ENCODE measurements at regions not wholly inside any gene's neighbourhood (a gene's known extent, or its start where the extent isn't known, plus 50 kb on each side); places are given as distances from the start of the nearest gene placed in this dataset.
"Not testable (repeated sequence)": the region's sequence is repeated elsewhere in the genome, so short reads cannot be mapped to it uniquely, and the experiment has no call there.

DNA sequence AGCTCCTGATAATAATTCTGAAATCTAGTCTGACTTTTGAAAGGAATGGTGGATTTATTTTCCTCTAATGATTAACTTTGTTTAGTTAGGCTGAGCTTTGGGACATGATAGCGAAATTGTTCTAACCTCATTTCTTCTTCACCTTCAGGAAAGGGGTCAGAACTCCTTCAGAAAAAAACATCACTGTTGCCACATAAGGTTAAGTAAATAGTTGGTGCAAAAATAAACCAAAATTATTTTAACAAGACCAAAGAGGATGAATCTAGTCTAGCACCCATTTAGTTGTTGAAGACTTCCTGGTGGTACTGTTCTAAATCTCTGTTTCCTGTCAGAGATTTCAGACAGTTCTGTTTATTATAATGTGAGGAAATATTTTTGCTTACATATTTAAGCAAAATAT lies 379.8 kb downstream of the UTRN start:
- DNase-seq (ENCODE audit: insufficient read length, low spot score), result no peak
- FAIRE-seq, result no peak

DNA sequence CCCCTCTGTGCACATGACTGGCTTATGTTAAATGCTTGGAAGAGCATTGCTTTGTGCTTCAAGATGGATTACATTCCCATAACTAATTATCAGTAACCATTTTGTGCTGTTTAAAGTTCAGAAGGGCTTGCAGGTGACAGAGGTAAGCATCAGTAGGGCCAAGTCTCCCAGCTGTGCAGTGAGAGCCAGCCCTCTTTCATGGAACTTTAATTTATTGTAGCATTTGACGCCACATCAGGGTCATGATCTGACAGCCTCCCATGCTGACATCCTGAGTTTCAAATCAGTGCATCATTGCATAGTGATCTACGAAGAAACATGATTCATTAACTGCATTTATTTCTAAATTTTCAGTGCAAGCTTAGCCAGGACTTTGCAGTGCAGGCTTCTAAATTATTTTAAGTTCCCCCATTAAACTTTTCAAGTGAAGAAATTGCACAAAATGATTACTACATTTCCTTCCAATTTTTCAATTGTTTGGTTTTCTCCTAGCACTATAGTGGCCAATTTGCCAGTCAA lies 380.9 kb downstream of the UTRN start:
- FAIRE-seq (no peak), DNase-seq (ENCODE audit: insufficient read length, low spot score) (no peak)

DNA sequence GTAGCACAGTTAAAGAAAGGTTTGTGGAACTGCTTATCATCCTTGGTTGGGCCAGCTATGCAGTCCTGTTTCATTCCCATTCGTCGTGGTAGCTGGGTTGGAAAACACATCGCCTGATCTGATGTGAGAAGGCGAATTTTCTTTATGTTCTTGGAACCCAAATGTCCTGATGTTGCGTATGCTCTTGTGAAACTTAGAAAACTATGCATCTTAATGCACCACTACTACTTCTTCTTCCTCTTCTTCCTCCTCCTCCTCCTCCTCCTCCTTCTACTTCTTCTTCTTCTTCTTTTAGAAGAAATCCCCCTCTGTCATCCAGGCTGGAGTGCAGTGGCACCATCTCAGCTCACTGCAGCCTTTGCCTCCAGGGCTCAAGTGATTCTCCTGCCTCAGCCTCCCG lies 381.6 kb downstream of the UTRN start:
- FAIRE-seq (no peak), DNase-seq (ENCODE audit: insufficient read length, low spot score) (no peak)

DNA sequence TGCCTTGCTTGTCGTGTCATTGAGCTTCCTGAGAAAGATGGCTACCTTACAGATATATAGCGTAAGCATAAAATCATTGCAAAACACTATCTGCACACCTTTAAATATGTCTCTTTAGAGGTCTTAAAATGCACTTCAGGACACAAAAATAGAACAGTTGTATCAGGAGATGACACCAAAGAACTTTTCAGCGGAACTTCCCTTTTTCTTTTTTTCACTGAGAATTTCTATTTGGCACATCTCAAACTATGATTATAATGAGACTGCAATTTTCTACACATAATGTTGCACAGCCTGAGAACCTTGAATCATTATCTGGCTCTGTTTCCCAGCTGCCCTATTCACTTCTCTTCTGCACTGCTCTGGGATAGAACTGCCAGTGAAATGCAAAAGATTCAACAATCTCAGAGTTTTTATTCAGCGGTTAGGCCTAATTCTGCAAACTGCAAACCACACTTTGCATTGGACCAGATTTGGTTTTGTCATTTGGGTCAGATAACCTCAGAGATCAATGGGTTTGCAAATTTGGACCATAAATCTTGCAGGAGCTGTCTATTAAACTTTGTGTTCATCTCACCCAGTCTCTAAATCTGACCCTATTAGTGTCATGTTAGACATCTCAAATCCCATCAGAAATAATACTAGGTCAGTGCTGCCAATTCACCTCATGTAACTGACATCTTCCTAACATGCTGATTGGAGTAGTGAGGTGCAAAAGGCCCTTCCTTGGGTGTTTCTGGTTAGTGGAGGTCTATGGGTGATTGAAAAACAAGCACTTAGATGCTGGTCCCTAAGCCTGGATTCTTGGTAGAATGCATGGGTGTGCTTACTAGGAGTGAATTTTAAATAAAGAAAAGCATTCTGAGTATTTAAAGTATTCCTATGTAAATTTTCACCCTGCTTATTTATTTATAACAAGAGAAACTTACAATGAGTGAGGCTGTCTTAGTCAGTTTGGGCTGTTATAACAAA lies 382.7 kb downstream of the UTRN start:
- FAIRE-seq (no peak), DNase-seq (ENCODE audit: insufficient read length, low spot score) (no peak)

DNA sequence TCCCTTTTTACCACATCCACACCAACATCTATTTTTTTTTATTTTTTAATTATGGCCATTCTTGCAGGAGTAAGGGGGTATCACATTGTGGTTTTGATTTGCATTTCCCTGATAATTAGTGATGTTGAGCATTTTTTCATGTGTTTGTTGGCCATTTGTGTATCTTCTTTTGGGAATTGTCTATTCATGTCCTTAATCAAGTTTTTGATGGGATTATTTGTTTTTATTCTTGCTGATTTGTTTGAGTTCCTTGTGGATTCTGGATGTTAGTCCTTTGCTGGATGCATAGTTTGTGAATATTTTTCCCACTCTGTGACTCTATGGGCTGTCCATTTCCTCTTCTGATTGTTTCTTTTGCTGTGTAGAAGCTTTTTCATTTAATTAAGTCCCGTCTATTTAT lies 385.1 kb downstream of the UTRN start:
- FAIRE-seq; DNase-seq (ENCODE audit: insufficient read length, low spot score): not testable (repeated sequence)

DNA sequence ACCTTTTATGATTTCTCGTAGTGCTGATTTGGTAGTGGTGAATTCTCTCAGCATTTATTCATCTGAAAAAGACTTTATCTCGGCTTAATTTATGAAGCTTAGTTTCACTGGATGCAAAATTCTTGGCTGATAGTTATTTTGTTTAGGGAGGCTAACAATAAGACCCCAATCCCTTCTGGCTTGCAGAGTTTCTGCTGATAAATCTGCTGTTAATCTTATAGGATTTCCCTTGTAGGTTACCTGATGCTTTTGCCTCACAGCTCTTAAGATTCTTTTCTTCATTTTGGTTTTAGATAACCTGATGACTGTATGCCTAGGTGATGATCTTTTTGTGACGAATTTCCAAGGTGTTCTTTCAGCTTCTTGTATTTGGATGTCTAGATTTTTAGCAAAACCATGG lies 388.7 kb downstream of the UTRN start:
- FAIRE-seq (no peak), DNase-seq (ENCODE audit: insufficient read length, low spot score) (no peak)

DNA sequence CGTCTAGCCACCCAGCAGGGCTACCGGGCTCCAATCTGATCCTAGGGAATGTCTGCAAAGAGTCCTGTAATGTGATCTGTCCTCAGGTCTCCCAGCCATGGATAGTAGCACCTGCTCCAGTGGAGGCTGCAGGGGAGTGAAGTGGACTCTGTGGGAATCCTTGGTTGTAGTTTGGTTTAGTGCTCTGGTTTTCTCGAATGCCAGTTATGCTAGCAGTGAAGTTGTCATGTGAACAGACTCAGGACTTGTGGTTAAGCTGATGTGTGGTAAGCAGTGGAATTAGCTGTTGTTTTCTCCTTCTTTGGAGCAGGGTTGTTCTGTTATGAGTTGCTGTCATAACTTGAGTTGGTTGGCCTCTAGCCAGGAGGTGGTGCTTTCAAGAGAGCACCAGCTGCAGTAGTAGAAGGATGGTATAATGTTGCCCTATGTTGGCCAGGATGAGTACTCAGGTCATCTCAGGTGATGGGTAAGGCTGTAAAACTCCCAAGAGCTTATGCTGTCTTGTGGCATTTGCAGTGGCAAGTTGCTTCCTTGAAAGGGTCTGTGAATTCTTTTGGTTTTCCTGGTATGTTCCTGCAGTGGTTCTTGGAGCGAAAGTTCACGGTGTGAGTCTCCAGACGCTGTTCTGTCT lies 390.2 kb downstream of the UTRN start:
- FAIRE-seq, result peak; percentile 89
- DNase-seq (ENCODE audit: insufficient read length, low spot score), result no peak

DNA sequence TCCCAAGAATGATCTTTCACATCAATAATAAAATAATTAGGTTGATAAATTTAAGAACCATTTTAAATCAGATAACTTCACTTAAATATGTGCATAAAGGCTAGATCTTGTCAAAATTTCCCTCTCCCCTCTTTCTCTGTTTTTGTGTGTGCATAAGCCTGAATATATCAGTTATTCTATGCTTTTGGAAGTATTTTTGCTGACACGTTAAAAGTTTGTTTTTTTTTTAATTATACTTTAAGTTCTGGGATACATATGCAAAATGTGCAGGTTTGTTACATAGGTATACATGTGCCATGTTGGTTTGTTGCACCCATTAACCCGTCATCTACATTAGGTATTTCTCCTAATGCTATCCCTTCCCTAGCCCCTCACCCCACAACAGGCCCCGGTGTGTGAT lies 391.2 kb downstream of the UTRN start:
- FAIRE-seq; DNase-seq (ENCODE audit: insufficient read length, low spot score): not testable (repeated sequence)

DNA sequence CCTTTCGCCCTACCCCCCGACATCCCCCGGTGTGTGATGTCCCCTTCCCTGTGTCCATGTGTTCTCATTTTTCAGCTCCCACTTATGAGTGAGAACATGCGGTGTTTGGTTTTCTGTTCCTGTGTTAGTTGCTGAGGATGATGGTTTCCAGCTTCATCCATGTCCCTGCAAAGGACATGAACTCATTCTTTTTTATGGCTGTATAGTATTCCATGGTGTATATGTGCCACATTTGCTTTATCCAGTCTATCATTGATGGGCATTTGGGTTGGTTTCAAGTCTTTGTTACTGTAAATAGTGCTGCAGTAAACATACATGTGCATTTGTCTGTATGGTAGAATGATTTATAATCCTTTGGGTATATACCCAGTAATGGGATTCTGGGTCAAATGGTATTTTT lies 392.1 kb downstream of the UTRN start:
- not testable (repeated sequence) for FAIRE-seq; DNase-seq (ENCODE audit: insufficient read length, low spot score)

DNA sequence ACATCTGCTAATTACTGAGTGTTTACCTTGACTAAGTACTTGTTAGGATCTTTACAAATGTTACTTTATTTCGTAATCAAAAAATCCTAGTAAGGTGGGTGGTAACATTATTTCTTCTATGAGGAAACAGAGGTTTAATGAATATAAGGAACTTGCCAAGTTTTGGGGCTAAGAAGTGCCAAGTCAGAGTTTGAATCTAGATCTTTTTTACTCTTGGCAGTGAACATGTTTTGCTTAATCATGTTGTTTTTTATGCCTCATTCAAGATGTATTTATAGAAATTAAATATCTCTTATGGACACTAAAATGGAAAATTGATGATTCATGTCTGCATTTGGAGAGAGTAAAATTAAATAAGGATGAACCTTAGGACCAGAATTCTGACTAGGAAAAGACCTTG lies 393.7 kb downstream of the UTRN start:
- no peak for FAIRE-seq
- DNase-seq (ENCODE audit: insufficient read length, low spot score), result no peak

DNA sequence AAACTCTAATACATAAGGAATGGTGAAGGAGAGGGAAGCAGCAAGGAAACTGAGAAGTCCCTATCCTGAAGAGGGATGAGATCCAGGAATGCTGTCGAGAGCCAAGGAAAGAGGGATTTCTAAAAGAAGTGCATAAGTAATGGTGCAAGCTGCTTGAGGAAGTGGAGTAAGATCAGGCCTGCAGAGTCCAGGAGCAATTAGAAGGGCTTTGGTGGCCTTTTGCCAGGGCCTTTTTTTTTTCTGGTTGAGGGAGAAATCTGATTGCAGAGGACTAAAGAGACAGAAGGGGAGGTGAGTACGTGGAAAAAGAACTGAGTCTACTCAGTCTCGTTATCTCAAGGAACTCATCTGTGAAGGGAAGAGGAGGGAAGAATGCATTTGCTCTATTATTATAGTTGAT lies 396.2 kb downstream of the UTRN start:
- FAIRE-seq, result no peak
- DNase-seq (ENCODE audit: insufficient read length, low spot score), result no peak

DNA sequence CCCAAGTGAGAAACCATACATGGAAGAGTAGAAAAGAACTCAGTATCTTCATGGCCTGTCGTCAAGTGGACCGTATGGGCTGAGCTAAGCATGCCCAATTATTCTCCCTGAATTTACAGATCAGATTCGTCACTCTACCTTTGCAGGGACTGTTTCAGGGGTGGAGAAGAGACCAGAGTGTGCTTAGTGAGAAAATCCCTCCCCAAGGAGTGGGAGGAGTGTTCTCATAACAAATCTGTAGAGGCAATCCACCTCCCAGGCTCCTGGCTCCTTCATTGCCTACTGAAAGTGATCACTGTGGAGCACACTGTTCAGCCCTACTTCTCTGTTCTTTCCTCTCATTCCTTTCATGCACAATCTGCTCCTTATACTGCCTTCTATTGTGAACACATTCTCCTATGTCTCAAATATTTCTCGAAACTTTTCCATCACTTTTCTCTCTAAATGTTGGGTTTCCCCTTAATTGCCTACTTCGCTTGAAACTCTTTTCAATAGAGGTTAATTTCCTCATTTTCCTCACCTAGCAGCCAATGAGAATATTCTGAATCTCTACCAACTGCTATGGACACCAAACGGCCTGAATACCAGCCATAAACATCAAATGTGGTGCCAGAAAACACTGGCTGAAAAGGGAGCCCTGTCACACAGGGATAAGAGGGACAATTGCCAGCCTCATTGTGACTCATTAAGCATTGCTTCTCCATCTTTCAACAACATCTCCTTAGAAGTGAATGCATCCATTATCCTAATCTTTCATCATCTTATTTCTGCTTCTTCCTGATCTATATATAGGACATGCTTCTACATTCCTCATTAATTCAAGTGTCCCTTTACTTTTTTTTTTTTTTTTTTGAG lies 398.3 kb downstream of the UTRN start:
- DNase-seq (ENCODE audit: insufficient read length, low spot score), result no peak
- no peak for FAIRE-seq

DNA sequence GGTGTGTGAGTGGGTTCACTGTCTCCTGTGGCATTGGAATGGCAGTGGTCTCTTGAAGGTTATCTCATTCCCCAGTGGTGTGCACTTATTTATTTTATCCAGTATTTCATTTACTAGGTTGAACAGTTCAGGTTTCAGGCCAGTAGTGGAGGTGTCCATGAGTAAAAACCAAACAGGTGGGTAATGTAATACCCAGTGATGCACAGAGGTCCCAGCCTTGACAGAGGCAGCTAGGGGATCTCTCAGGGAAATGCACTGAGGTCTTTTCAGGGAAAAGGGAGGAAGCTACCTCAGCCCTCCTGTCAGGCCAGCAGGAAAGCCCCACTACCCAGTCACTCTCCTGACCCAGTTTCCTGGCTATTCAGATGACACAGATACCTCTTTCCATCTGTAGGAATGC lies 403.6 kb downstream of the UTRN start:
- FAIRE-seq (no peak), DNase-seq (ENCODE audit: insufficient read length, low spot score) (no peak)

DNA sequence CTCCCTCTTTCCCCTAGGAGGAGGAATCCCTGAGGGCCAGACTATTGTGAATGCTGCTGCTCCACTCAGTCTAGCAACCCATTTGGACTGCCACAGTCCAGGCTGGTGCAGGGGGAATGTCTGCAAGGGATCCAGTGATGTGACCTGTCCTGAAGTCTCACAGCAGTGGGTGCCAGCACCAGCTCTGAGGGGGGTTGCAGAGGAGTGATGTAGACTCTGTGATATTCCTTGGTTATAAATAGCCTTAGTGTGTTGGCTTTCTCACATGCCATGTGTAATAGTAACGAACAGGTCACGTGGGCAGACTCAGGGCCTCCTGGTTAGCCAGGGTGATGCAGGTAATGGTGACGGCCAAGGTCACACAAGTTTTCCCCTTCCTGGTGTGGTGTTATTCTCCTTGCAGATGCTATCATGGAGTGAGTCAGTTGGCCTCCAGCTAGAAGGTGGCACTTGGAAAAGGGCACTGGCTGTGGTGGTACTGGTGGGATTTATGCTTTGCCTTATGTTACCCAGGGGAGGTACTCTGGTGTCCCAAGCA lies 404.4 kb downstream of the UTRN start:
- no peak for DNase-seq (ENCODE audit: insufficient read length, low spot score)
- FAIRE-seq, result no peak

DNA sequence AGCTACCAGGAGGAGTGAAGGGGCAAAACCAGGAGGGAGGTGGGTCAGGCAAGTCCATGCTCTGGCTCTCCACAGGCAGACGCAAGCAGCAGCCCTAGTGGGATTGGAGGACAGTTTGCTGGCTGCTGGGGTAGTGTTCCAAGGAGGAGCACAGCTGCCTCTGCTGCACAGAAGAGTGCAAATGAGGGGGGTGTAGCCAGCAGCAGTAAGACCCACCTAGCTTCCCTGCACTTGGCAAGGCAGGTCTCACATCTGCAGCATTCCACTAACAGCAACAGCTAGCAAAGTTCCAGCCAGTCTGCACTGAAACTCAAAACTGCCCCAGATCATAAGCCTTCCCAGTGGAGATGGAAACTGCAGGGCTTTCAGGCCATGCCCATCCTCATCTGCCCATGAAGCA lies 405.0 kb downstream of the UTRN start:
- DNase-seq (ENCODE audit: insufficient read length, low spot score) (no peak), FAIRE-seq (no peak)

DNA sequence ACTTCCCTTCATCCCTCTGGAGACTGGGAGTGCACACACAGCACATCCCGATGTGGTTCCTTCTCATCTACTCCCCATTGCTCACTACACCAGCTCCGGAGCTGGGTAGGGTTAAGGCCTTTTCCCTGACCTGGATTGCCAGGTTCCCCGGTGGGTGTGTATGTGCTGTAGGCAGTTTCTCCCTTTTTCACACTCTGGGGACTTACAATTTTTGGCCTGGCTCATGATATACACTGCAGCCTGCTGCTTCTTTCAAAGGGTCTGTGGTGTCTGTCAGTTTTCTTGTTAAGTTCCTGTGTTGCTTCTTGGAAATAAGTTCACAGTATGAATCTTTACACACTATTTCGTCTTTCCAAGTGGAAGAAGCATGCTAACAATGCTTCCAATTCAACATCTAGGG lies 405.5 kb downstream of the UTRN start:
- DNase-seq (ENCODE audit: insufficient read length, low spot score) (no peak), FAIRE-seq (no peak)

DNA sequence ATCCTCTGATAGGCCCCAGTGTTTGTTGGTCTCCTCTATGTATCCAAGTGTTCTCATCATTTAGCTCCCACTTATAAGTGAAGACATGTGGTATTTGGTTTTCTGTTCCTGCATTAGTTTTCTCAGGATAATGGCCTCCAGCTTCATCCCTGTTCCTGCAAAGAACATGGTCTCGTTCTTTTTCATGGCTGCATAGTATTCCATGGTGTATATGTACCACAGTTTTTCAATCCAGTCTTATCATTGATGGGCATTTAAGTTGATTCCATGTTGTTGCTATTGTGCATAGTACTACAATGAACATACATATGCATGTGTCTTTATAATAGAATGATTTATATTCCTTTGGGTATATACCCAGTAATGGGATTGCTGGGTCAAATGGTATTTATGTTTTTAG lies 406.9 kb downstream of the UTRN start:
- not testable (repeated sequence) for DNase-seq (ENCODE audit: insufficient read length, low spot score)

DNA sequence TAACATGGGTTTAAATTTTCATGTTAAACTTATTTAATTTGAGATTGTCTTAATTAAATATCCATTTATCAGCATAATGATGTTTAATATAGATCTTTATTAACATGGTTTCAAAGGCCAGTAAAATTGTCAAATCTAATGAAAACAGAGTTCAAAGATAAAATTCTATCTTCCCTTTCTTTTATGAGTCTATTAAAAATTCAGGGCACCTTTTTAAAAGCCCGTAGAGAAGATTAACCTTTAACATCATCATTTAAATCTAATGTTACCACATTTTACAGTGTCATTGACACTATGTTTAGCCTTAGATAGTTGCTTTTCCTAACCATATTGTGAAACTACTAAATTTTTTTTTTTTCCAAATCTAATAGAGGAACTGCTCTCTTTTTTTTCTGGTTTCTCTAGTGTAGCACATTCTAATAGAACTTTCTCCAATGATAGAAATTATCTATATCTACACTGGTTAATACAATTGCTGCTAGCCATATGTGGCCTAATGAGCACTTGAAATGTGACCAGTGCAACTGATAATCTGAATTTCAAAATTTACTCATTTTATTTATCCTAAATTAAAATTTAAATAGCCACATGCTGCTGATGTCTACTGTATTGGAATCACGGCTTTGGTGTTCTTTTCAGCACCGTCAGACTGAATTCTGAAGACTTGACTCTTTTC lies 410.9 kb downstream of the UTRN start:
- no peak for DNase-seq (ENCODE audit: insufficient read length, low spot score)
- no peak for FAIRE-seq

More for the DNA sequence above, 406.9 kb downstream of the UTRN start:
- FAIRE-seq, result not testable (repeated sequence)

DNA sequence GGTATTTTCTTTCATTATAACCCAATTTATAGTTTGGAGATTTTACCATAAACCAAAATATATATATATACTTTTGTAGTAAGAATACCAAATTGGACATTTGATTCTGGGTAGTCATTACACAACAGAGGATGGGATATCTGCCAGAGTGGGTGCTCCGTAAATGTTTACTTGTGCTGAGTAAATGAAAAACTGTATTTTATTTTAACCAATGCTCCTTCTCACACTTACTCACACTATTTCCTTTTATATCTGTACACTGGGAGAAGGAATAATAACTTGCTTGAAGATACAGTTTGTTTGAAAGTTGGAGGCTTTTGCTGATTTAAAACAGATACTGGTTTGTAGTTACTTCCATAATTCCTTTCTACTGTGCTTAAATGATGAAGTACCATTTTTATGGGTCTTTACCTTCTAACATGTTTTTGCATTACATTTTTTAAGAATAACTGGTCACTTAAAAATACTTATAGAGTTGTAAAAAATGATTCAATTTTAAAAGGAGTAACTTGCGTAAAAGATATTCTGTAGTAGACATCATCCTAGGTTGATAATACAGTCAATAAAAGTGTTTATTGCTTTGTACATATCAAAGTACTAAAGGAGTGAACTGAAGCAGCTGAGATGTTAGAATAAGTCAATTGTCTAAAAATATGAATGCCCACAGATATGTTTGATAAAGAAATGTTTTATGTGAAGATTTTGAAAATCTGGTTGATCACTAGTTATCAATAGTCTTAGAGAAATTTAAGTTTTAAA lies 411.7 kb downstream of the UTRN start:
- no peak for DNase-seq (ENCODE audit: insufficient read length, low spot score)
- no peak for FAIRE-seq

Data from HTR-8/SVneo (cell line).